Gastrocnemius medialis (tissue), 4 donors: ENCODE measurements at regions not wholly inside any gene's neighbourhood (a gene's known extent, or its start where the extent isn't known, plus 50 kb on each side); places are given as distances from the start of the nearest gene placed in this dataset.

Source experiments
- POLR2A ChIP-seq, 2 donors: fragments of 450-650 bp; IDR thresholded peaks; one replicate each; pipeline ENCODE4 v1.6.1; 2017; ENCODE audit warnings: antibody characterized with exemption in 2 of 2, mild to moderate bottlenecking in 2 of 2, moderate library complexity in 2 of 2
- TF ChIP-seq, protein P1 (sequence below), 5 experiments: fragments of 450-650 bp in 3 of 5; fragments of 200-600 bp in 2 of 5; sonication (generic) in 2 of 5; IDR thresholded peaks in 4 of 5; conservative IDR thresholded peaks in 1 of 5; 1 replicate in 4 of 5; 2 replicates in 1 of 5; pipeline ENCODE4 v1.5.1; 2016 to 2019; ENCODE audit warnings: antibody characterized with exemption in 5 of 5, mild to moderate bottlenecking in 3 of 5, moderate library complexity in 3 of 5

DNA sequence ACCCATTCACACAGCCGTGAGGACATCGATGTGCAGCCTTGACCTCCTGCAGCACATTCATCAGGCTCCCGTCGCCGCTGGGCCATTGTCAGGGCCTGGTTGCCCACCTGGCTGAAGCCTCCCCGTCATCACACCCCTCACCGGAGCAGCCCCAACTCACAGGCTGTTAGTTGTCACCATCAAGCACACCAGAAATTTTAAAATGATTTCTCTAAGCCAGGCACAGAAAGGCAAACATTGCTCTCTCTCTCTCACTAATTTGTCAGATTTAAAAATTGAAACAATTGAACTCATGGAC lies 167.1 kb downstream of the RTP5 start:
- TF ChIP-seq, protein P1, sequence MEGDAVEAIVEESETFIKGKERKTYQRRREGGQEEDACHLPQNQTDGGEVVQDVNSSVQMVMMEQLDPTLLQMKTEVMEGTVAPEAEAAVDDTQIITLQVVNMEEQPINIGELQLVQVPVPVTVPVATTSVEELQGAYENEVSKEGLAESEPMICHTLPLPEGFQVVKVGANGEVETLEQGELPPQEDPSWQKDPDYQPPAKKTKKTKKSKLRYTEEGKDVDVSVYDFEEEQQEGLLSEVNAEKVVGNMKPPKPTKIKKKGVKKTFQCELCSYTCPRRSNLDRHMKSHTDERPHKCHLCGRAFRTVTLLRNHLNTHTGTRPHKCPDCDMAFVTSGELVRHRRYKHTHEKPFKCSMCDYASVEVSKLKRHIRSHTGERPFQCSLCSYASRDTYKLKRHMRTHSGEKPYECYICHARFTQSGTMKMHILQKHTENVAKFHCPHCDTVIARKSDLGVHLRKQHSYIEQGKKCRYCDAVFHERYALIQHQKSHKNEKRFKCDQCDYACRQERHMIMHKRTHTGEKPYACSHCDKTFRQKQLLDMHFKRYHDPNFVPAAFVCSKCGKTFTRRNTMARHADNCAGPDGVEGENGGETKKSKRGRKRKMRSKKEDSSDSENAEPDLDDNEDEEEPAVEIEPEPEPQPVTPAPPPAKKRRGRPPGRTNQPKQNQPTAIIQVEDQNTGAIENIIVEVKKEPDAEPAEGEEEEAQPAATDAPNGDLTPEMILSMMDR (IDR thresholded peaks at IDR 0.05 in 4 of 5, conservative IDR thresholded peaks at IDR 0.05 in 1 of 5) = no peak
- TF ChIP-seq POLR2A (IDR thresholded peaks at IDR 0.05) = no peak
